IPS-18c (cell line): ENCODE measurements at regions not wholly inside any gene's neighbourhood (a gene's known extent, or its start where the extent isn't known, plus 50 kb on each side); places are given as distances from the start of the nearest gene placed in this dataset.

Experiments
- H3K4me3 ChIP-seq: 2 replicates; pipeline ENCODE4 v1.7.0; 2013; ENCODE audit warnings: low read depth, mild to moderate bottlenecking, low read length, moderate library complexity; ENCODE audit not compliant: insufficient read depth
- H3K9me3 ChIP-seq: one replicate; pipeline ENCODE4 v1.6.1; 2013; ENCODE audit warnings: mild to moderate bottlenecking, low read length, moderate library complexity; ENCODE audit not compliant: control insufficient read depth, insufficient read depth

GRCh38 chr1:22287946-22288520, 145.1 kb upstream of the WNT4 start:
- Histone ChIP-seq H3K9me3 (no peaks in the 10 kb centered on the region), H3K4me3 (no peak overlapping the region)

DNA sequence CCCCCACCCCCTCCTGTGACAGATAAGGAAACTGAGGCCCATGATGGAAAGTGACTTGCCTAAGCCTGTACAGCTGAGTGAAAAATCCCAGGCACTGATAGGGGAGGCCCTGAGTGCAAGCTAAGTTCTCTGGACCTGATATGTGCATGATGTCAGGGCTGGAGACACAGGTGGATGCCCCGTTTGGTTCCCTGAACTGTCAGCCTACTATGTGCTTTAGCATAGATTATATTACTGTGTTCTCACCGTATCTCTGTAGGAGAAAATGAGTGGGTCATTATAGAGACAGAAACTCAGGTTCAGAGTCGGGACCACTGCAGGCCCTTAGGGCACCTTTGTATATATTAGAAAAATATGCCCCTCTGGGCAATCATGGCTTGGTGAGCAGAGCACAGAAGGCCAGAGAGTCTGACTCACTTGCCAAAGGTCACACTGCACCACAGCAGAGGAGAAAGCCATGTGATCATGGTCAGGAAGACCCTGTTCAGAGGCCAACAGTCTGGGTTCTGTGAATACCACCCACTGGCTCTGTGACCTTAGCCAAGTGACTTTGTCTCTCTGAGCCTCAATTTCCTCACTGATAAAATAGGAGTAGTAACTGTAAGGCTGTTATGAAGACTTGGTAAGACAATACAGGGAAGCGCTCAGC, 145.8 kb upstream of the WNT4 start:
- Histone ChIP-seq H3K9me3 (no peaks in the 10 kb centered on the region), H3K4me3 (no peak overlapping the region)

GRCh38 chr1:22289307-22289995, 146.6 kb upstream of the WNT4 start:
- H3K9me3 ChIP-seq: no peaks in the 10 kb centered on the region
- H3K4me3 ChIP-seq: no peak overlapping the region

GRCh38 chr1:22290157-22290556, 147.3 kb upstream of the WNT4 start:
- H3K4me3 ChIP-seq: no peak overlapping the region
- no peaks in the 10 kb centered on the region for H3K9me3 ChIP-seq

DNA sequence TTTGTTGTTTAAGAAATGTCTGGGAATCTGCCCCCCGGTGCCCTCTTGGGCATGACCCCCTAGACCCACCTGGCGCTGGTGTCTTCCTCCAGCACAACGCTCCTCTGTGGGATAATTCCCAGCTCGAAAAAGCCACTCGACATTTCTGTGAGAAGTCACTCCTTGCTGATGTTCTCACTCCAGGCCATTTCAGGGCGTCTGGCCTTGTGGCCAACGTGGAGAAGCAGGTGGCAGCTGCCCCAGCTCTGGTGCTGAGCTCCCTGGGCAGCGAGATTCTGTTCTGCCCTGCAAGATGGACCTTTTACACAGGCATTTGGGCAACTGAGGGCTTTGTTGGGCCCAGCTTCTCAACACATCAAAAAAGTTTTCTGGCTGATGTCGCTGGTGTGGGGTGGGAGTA, 147.7 kb upstream of the WNT4 start:
- Histone ChIP-seq H3K9me3 (no peaks in the 10 kb centered on the region), H3K4me3 (no peak overlapping the region)

DNA sequence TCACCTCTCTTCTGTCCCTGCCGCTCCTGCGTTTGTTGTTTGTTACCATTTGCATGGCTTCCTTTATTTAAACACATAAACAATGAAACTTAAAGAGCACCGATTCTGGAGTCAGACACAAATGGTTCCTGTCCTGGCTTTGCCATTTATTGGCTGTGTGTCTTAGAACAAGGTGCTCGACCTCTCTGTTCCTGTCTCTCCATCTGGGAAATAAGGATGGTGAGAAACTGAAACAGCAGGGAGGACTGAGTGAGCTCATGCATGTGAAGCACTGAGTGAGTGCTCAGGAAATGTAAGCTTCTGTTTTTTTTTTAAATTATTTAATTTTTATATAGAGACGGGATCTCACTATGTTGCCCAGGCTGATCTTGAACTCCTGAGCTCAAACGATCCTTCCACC, 148.2 kb upstream of the WNT4 start:
- no peaks in the 10 kb centered on the region for H3K9me3 ChIP-seq

DNA sequence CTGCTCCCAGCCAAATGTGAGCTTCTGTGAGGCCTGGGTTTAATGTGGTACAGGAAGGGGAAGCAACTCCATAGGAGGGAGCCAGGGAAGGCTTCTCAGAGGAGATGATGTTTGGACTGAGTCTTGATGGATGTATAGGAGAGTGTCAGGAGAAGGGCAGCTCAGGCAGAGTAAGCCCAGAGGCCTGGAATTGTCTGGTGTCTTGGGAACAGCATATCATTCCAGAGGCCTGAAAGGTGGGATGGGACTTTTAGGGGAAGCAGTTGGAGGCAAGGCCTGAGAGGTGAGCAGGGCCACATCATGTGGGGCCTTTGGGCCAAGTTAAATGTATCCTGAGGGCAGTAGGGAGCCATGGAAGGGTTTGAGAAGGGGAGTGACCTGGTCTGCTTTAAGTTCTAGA, 148.6 kb upstream of the WNT4 start:
- Histone ChIP-seq H3K9me3 (no peaks in the 10 kb centered on the region), H3K4me3 (no peak overlapping the region)

More for the DNA sequence above, 148.2 kb upstream of the WNT4 start:
- H3K4me3 ChIP-seq: no peak overlapping the region

GRCh38 chr1:22292011-22292788, 149.3 kb upstream of the WNT4 start:
- Histone ChIP-seq H3K4me3 (no peak overlapping the region), H3K9me3 (no peaks in the 10 kb centered on the region)

DNA sequence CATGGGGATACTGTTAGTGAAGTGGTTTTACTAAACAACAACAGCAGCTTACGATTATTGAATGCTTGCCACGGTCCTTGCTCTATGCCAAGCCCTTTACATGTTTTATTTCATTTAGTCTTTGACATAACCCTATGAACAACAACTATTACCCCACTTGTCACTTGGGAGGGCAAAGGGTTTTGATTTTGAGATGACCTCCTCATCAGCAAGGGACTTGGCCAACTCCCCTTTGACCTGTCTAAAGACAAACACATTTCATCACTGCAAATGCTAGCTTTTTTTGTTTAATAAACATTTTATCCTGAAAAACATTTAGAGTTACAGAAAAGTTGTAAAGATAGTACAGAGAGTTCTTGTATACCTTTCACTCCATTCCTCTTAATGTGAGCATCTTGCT, 152.5 kb upstream of the WNT4 start:
- Histone ChIP-seq H3K4me3 (no peak overlapping the region), H3K9me3 (no peaks in the 10 kb centered on the region)

DNA sequence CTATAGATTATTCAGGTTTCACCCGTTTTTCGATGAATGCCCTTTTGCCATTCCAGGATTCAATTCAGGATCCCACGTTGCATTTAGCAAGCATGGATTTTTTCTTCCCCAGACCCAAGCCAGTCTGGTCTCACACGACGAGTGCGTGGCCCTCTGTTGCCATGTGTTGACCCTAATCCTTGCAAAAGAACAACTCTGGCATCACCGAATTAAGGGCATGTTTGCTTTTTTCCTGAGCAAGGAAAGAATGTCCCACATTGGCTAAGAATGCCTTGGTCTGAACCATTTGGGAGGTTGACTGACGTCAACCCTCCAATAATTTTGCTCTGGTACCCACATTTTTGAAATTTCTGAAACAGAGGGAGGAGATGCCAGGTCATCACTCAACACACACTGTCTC, 153.0 kb upstream of the WNT4 start:
- Histone ChIP-seq H3K4me3 (no peak overlapping the region), H3K9me3 (no peaks in the 10 kb centered on the region)

GRCh38 chr1:22296701-22297591, 154.0 kb upstream of the WNT4 start:
- Histone ChIP-seq H3K9me3 (no peaks in the 10 kb centered on the region), H3K4me3 (no peak overlapping the region)

DNA sequence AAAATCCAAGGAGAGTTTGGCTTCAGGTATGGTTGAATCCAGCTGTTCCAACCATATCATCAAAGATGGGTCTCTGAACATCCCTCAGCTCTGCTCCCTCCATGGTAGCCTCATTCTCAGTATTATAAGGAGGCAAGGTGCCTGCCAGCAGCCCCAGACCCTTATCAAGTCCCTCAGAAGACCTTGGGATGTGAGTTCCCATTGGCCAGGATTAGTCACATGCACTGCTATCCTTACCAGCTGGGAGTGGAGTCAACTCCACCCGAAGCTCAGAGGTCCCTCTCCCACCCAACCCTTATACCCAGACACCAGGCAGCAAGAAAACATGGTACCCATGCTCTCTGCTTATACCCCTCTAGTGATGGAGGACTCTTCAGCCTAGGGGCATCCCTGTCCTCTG, 153.7 kb upstream of the ZBTB40 start:
- Histone ChIP-seq H3K9me3 (no peaks in the 10 kb centered on the region), H3K4me3 (no peak overlapping the region)

- no peaks in the 10 kb centered on the region for H3K9me3 ChIP-seq
- no peak overlapping the region for H3K4me3 ChIP-seq
Observed at GRCh38 chr1:22303816-22304215, 147.8 kb upstream of the ZBTB40 start.

- H3K4me3 ChIP-seq: no peak overlapping the region
- no peaks in the 10 kb centered on the region for H3K9me3 ChIP-seq
Observed at GRCh38 chr1:22309572-22309971, 142.1 kb upstream of the ZBTB40 start.

GRCh38 chr1:22311461-22311860, 140.2 kb upstream of the ZBTB40 start:
- Histone ChIP-seq H3K4me3 (no peak overlapping the region), H3K9me3 (no peaks in the 10 kb centered on the region)

- Histone ChIP-seq H3K4me3 (no peak overlapping the region), H3K9me3 (no peaks in the 10 kb centered on the region)
Observed at GRCh38 chr1:22313321-22313720, 138.3 kb upstream of the ZBTB40 start.

DNA sequence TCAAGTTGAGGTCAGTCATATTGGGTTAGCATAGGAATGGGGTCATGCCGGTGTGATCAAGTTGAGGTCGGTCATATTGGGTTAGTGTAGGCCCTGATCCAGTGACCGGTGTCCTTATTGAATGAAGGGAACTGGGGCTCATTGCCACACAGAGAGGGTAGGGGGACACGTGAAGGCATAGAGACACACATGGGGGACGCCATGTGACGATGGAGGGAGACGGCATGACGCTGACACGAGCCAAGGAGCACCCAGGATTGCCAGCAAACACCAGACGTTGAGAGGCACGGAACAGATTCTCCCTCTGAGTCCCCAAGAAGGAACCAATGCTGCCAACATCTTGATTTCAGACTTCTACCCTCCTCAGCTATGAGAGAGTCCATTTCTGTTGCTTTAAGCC, 136.9 kb upstream of the ZBTB40 start:
- H3K4me3 ChIP-seq: no peak overlapping the region
- no peaks in the 10 kb centered on the region for H3K9me3 ChIP-seq
